ENCODE measurements at regions not wholly inside any gene's neighbourhood (a gene's known extent, or its start where the extent isn't known, plus 50 kb on each side); places are given as distances from the start of the nearest gene placed in this dataset.

- TF ChIP-seq REST (IDR thresholded peaks at IDR 0.05; ENCODE audit: unreplicated experiment) = no peak
- no peak for TF ChIP-seq EZH2 (IDR thresholded peaks at IDR 0.05; ENCODE audit: low read depth, unreplicated experiment)
- no peak for TF ChIP-seq ZNF114 (CRISPR knock-in tag; IDR thresholded peaks at IDR 0.05)
- no peak for TF ChIP-seq JUNB (IDR thresholded peaks at IDR 0.05; ENCODE audit: unreplicated experiment)
These were observed 230.9 kb upstream of the RGPD4 start (continued) for GRCh38 chr2:107595749-107596148.

GRCh38 chr2:107597507-107597906 is 229.2 kb upstream of the RGPD4 start:
- Histone ChIP-seq H4K20me1 (replicated peaks; ENCODE audit: insufficient read depth) (no peaks in the 10 kb centered on the region), H3K27me3 (ENCODE audit: insufficient read depth) (no peaks in the 10 kb centered on the region), H3K4me3 (no peak overlapping the region), H3K4me1 (ENCODE audit: insufficient read depth) (no peaks in the 10 kb centered on the region), H2AFZ (no peak overlapping the region), H3F3A (replicated peaks; ENCODE audit: low read depth) (no peaks in the 10 kb centered on the region), H3K79me2 (replicated peaks; ENCODE audit: insufficient read depth) (no peaks in the 10 kb centered on the region), H3K9me2 (ENCODE audit: insufficient read depth) (no peaks in the 10 kb centered on the region), H3K36me3 (ENCODE audit: insufficient read depth) (no peaks in the 10 kb centered on the region), H3K4me2 (no peak overlapping the region), H3K27ac (ENCODE audit: low read depth) (no peak overlapping the region)
- Mint-ChIP-seq H3K4me3 (no peak overlapping the region), H3K36me3 (ENCODE audit: low read depth) (no peaks in the 10 kb centered on the region; the same call in 2 of the 3 replicates), H3K4me1 (peaks cover 5% of the 10 kb centered on the region; the same call in 2 of the 3 replicates), H3K27ac (no peak overlapping the region), H3K9me3 (no peaks in the 10 kb centered on the region), H3K27me3 (ENCODE audit: insufficient read depth, low read depth, poor library complexity) (no peaks in the 10 kb centered on the region)
- ATAC-seq (no peak), DNase-seq (ENCODE audit: low spot score) (no peak)
- TF ChIP-seq CREB1 (CRISPR knock-in tag; IDR thresholded peaks at IDR 0.05; ENCODE audit: low read depth) (no peak), ZNF462 (CRISPR knock-in tag; IDR thresholded peaks at IDR 0.05) (no peak), POLR2AphosphoS5 (IDR thresholded peaks at IDR 0.05; ENCODE audit: low read depth) (no peak), EZH2 (IDR thresholded peaks at IDR 0.05; ENCODE audit: low read depth, unreplicated experiment) (no peak), REST (IDR thresholded peaks at IDR 0.05; ENCODE audit: unreplicated experiment) (no peak), EZH2phosphoT487 (IDR thresholded peaks at IDR 0.05; ENCODE audit: unreplicated experiment) (no peak), ZNF114 (CRISPR knock-in tag; IDR thresholded peaks at IDR 0.05) (no peak), JUNB (IDR thresholded peaks at IDR 0.05; ENCODE audit: unreplicated experiment) (no peak), CTCF (conservative IDR thresholded peaks at IDR 0.05; ENCODE audit: low read depth in 2 of 2) (no peak), ZNF331 (CRISPR knock-in tag; IDR thresholded peaks at IDR 0.05; ENCODE audit: low read depth) (no peak)
